ENCODE measurements at regions not wholly inside any gene's neighbourhood (a gene's known extent, or its start where the extent isn't known, plus 50 kb on each side); places are given as distances from the start of the nearest gene placed in this dataset.

GRCh38 chr13:56653043-56653442, 487.7 kb upstream of the PRR20A start:
- TF ChIP-seq EZH2 (IDR thresholded peaks at IDR 0.05; ENCODE audit: borderline replicate concordance, insufficient read depth, low read length, poor library complexity, severe bottlenecking) (no peak), CTCF (IDR thresholded peaks at IDR 0.05; ENCODE audit: poor library complexity, severe bottlenecking) (no peak), RAD21 (conservative IDR thresholded peaks at IDR 0.05) (no peak), SMC3 (conservative IDR thresholded peaks at IDR 0.05; ENCODE audit: poor library complexity) (no peak), POLR2AphosphoS5 (IDR thresholded peaks at IDR 0.05) (no peak)
- TF ChIP-seq, protein P1, sequence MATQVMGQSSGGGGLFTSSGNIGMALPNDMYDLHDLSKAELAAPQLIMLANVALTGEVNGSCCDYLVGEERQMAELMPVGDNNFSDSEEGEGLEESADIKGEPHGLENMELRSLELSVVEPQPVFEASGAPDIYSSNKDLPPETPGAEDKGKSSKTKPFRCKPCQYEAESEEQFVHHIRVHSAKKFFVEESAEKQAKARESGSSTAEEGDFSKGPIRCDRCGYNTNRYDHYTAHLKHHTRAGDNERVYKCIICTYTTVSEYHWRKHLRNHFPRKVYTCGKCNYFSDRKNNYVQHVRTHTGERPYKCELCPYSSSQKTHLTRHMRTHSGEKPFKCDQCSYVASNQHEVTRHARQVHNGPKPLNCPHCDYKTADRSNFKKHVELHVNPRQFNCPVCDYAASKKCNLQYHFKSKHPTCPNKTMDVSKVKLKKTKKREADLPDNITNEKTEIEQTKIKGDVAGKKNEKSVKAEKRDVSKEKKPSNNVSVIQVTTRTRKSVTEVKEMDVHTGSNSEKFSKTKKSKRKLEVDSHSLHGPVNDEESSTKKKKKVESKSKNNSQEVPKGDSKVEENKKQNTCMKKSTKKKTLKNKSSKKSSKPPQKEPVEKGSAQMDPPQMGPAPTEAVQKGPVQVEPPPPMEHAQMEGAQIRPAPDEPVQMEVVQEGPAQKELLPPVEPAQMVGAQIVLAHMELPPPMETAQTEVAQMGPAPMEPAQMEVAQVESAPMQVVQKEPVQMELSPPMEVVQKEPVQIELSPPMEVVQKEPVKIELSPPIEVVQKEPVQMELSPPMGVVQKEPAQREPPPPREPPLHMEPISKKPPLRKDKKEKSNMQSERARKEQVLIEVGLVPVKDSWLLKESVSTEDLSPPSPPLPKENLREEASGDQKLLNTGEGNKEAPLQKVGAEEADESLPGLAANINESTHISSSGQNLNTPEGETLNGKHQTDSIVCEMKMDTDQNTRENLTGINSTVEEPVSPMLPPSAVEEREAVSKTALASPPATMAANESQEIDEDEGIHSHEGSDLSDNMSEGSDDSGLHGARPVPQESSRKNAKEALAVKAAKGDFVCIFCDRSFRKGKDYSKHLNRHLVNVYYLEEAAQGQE (IDR thresholded peaks at IDR 0.05; ENCODE audit: borderline replicate concordance), result no peak
